SU-DHL-6 (cell line): ENCODE measurements at regions not wholly inside any gene's neighbourhood (a gene's known extent, or its start where the extent isn't known, plus 50 kb on each side); places are given as distances from the start of the nearest gene placed in this dataset.

Source experiments
- H2AFZ ChIP-seq: fragments of 200-600 bp; sonication (generic); 2 replicates; pipeline ENCODE4 v1.6.1; 2014; ENCODE audit warnings: low read depth, mild to moderate bottlenecking, moderate library complexity, mixed read lengths, antibody characterized with exemption, low read length; ENCODE audit not compliant: severe bottlenecking
- H3F3A ChIP-seq: fragments of 200-600 bp; shearing (Covaris generic); 2 replicates; pipeline ENCODE4 v1.6.0; 2016; ENCODE audit warnings: antibody characterized with exemption, mild to moderate bottlenecking; ENCODE audit not compliant: insufficient read depth
- H3K27ac ChIP-seq: fragments of 200-600 bp; sonication (generic); 2 replicates; pipeline ENCODE4 v1.5.1; 2016; ENCODE audit warnings: low read depth, mild to moderate bottlenecking, low read length, moderate library complexity, mixed read lengths
- H3K27me3 ChIP-seq: fragments of 200-600 bp; sonication (generic), shearing (Covaris generic); 2 replicates; pipeline ENCODE4 v1.6.0; 2014; ENCODE audit warnings: mild to moderate bottlenecking, low read length
- H3K36me3 ChIP-seq: fragments of 200-600 bp; sonication (generic); 2 replicates; pipeline ENCODE4 v1.6.1; 2014; ENCODE audit warnings: mild to moderate bottlenecking, low read length, mixed read lengths
- H3K4me2 ChIP-seq: fragments of 300-600, 200-600 bp; shearing (Covaris generic), sonication (generic); 2 replicates; pipeline ENCODE4 v1.6.0; 2014; ENCODE audit warnings: low read length, low read depth, mild to moderate bottlenecking; ENCODE audit not compliant: poor library complexity, severe bottlenecking
- H3K4me3 ChIP-seq: fragments of 200-600 bp; sonication (generic); 2 replicates; pipeline ENCODE4 v1.5.1; 2014; ENCODE audit warnings: antibody characterized with exemption, low read length, mild to moderate bottlenecking, mixed read lengths; ENCODE audit not compliant: insufficient read depth, poor library complexity, severe bottlenecking
- H3K79me2 ChIP-seq: fragments of 200-600 bp; sonication (generic); 2 replicates; pipeline ENCODE4 v1.6.1; 2014; ENCODE audit warnings: mild to moderate bottlenecking, low read length, moderate library complexity; ENCODE audit not compliant: insufficient read depth
- H3K9ac ChIP-seq: fragments of 200-600 bp; sonication (generic); 2 replicates; pipeline ENCODE4 v1.7.0; 2014; ENCODE audit warnings: mild to moderate bottlenecking, low read length
- H3K9me2 ChIP-seq: fragments of 200-600 bp; sonication (generic); replicated peaks from 2 replicates; pipeline ENCODE4 v1.6.1; 2014; ENCODE audit warnings: low read length; ENCODE audit not compliant: insufficient read depth
- H3K9me3 ChIP-seq: fragments of 200-600 bp; sonication (generic); 2 replicates; pipeline ENCODE4 v1.6.1; 2014; ENCODE audit warnings: low read length, mixed read lengths; ENCODE audit not compliant: insufficient read depth
- H4K20me1 ChIP-seq: fragments of 200-600 bp; sonication (generic); 2 replicates; pipeline ENCODE4 v1.6.1; 2014; ENCODE audit warnings: low read depth, mild to moderate bottlenecking, antibody characterized with exemption, low read length, moderate library complexity, mixed read lengths
- CTCF ChIP-seq: fragments of 200-600 bp; sonication (generic); IDR thresholded peaks from one replicate; pipeline ENCODE4 v1.5.1; 2017; ENCODE audit warnings: antibody characterized with exemption, mild to moderate bottlenecking, low read length, moderate library complexity; ENCODE audit not compliant: insufficient read depth, poor library complexity, severe bottlenecking
- EZH2phosphoT487 ChIP-seq: fragments of 200-600 bp; sonication (generic), shearing (Covaris generic); conservative IDR thresholded peaks from 2 replicates; pipeline ENCODE4 v1.6.1; 2018; ENCODE audit warnings: mild to moderate bottlenecking, antibody characterized with exemption, low read length, moderate library complexity, mixed read lengths

GRCh38 chr3:182116386-182116785 lies 404.7 kb downstream of the SOX2 start:
- Histone ChIP-seq H3K36me3 (no peaks in the 10 kb centered on the region), H3K27ac (no peak overlapping the region), H3K4me2 (no peak overlapping the region), H3K9me3 (no peaks in the 10 kb centered on the region), H3F3A (no peaks in the 10 kb centered on the region), H3K9ac (no peak overlapping the region), H3K4me3 (no peak overlapping the region), H3K79me2 (no peaks in the 10 kb centered on the region), H2AFZ (no peak overlapping the region), H3K9me2 (no peaks in the 10 kb centered on the region), H3K27me3 (no peaks in the 10 kb centered on the region), H4K20me1 (no peaks in the 10 kb centered on the region)
- TF ChIP-seq CTCF (no peak), EZH2phosphoT487 (no peak)

- no peaks in the 10 kb centered on the region for H4K20me1 ChIP-seq
- no peak overlapping the region for H3K27ac ChIP-seq
- no peaks in the 10 kb centered on the region for H3K36me3 ChIP-seq
- TF ChIP-seq CTCF, result no peak
- no peak for TF ChIP-seq EZH2phosphoT487
- no peaks in the 10 kb centered on the region for H3K9me3 ChIP-seq
- H3K9me2 ChIP-seq, result no peaks in the 10 kb centered on the region
- H2AFZ ChIP-seq, result no peak overlapping the region
- no peaks in the 10 kb centered on the region for H3K27me3 ChIP-seq
- H3K9ac ChIP-seq, result no peak overlapping the region
- no peaks in the 10 kb centered on the region for H3K79me2 ChIP-seq
- H3K4me2 ChIP-seq, result no peak overlapping the region
- no peaks in the 10 kb centered on the region for H3F3A ChIP-seq
- H3K4me3 ChIP-seq, result no peak overlapping the region
Observed at GRCh38 chr3:182117131-182117530, 405.4 kb downstream of the SOX2 start.

DNA sequence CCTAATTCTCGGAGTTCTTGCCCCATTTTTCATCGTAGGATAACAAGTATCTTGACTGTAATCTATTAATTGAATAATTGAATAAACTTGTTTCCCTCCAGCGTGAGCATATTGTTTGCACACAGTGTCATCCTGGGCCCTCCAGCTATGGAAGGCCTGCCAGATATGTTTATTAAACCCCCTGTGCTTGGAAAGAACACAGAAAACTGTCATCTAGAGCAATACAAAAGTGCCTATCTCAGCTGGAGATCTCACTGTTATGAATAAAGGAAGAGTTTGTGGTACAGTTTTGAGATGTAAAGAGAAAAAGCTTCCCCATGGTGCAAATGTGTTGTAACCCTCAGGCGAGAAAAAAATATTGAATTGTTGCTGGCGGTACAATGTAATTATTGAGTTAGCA lies 405.9 kb downstream of the SOX2 start:
- no peak overlapping the region for H3K4me3 ChIP-seq
- H3K27me3 ChIP-seq, result no peaks in the 10 kb centered on the region
- no peak overlapping the region for H3K9ac ChIP-seq
- no peak overlapping the region for H3K27ac ChIP-seq
- H3F3A ChIP-seq, result no peaks in the 10 kb centered on the region
- no peaks in the 10 kb centered on the region for H3K79me2 ChIP-seq
- H2AFZ ChIP-seq, result no peak overlapping the region
- no peaks in the 10 kb centered on the region for H3K9me3 ChIP-seq
- H3K9me2 ChIP-seq, result no peaks in the 10 kb centered on the region
- no peaks in the 10 kb centered on the region for H4K20me1 ChIP-seq
- TF ChIP-seq EZH2phosphoT487, result no peak
- TF ChIP-seq CTCF, result no peak
- no peak overlapping the region for H3K4me2 ChIP-seq
- no peaks in the 10 kb centered on the region for H3K36me3 ChIP-seq

DNA sequence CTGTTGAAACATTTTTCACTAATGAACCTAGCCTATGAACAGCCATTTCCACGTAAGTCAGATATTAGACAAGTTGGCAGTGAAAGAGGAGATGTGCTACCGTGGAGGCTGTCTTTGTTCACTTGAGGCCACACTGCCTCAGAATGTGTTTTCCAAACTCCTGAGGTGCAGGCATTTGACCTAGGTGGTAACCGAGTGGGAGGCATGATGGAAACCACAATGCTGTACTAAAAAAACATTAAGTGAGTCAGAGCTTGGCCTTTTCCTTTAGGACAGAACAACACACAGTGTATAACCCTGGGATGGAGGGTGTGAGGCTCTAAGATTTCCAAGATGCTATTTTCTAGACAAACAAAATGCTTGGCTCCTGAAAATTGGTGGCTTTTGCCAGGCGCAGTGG lies 406.3 kb downstream of the SOX2 start:
- TF ChIP-seq CTCF (no peak), EZH2phosphoT487 (no peak)
- Histone ChIP-seq H3K9me2 (no peaks in the 10 kb centered on the region), H4K20me1 (no peaks in the 10 kb centered on the region), H3K9me3 (no peaks in the 10 kb centered on the region), H3K4me3 (no peak overlapping the region), H3K36me3 (no peaks in the 10 kb centered on the region), H3K27me3 (no peaks in the 10 kb centered on the region), H3F3A (no peaks in the 10 kb centered on the region), H3K79me2 (no peaks in the 10 kb centered on the region), H3K9ac (no peak overlapping the region), H3K4me2 (no peak overlapping the region), H3K27ac (no peak overlapping the region), H2AFZ (no peak overlapping the region)
